ENCODE measurements at regions not wholly inside any gene's neighbourhood (a gene's known extent, or its start where the extent isn't known, plus 50 kb on each side); places are given as distances from the start of the nearest gene placed in this dataset.

DNA sequence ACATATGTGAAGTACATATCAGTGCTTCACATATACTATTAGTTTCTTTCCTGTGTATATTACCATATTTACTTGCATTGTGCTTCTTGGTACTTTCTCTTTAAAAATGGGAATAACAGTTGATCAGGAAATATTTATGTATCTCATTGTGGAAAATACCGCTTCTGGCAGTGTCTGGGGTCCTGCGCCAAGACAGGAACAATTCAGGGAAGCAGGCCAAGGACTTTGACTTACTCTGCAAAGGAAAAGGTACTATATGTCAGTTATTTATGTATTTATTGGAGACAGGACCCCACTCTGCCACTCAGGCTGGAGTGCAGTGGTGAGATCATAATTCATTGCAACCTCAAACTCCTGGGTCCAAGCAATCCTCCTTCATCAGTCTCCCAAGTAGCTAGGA is 57.7 kb upstream of the NBEA start:
- Histone ChIP-seq H4K20me1 (no peaks in the 10 kb centered on the region), H3K36me3 (no peaks in the 10 kb centered on the region), H3K4me2 (no peak overlapping the region), H3K27me3 (no peaks in the 10 kb centered on the region), H3K9ac (no peak overlapping the region), H3K27ac (no peak overlapping the region), H3K9me3 (replicated peaks in 1 of 11) (no peaks in the 10 kb centered on the region), H3K4me1 (no peaks in the 10 kb centered on the region), H3K4me3 (no peak overlapping the region)
- TF ChIP-seq Cebpa-rat (IDR thresholded peaks at IDR 0.05), result no peak

DNA sequence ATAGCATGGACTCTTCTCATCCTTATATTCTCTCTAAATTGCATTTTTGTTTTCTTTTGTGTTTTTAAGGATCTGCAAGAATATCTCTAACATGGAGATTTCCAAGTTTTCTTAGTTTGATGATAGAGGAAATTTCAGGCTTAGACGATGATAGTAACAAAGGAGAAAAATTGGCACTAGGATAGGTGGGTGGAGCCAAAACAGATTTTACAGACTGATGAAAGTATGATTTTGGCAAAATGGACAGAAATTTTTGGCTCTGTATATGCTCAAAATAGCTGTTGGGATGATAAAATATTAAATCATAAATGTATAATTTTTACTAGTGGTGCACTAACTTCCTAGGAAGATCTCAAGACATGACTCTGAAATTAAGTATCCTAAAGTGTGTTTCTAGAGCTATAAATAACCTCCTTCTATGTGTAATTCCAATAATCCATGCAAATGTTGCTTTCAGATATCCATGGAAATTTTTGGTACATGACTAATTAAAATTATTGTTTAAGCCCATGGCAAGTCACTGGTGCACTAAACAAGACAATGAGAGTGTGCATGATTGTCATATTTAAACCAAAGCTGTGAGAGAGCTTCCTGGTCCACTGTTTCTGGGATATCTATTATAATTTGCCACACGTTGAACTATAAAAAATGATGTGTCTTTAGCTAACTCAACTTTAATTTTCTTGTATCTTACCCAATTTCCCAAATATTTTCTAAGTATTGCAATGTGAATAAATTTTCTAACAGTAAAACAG is 55.8 kb upstream of the NBEA start:
- no peak for TF ChIP-seq Cebpa-rat (IDR thresholded peaks at IDR 0.05)
- no peak overlapping the region for H3K4me2 ChIP-seq
- no peaks in the 10 kb centered on the region for H3K4me1 ChIP-seq
- H3K27me3 ChIP-seq, result no peaks in the 10 kb centered on the region
- H4K20me1 ChIP-seq, result no peaks in the 10 kb centered on the region
- H3K9ac ChIP-seq, result no peak overlapping the region
- H3K36me3 ChIP-seq, result no peaks in the 10 kb centered on the region
- no peaks in the 10 kb centered on the region for H3K9me3 ChIP-seq (replicated peaks in 1 of 11)
- H3K4me3 ChIP-seq, result no peak overlapping the region
- H3K27ac ChIP-seq, result no peak overlapping the region

DNA sequence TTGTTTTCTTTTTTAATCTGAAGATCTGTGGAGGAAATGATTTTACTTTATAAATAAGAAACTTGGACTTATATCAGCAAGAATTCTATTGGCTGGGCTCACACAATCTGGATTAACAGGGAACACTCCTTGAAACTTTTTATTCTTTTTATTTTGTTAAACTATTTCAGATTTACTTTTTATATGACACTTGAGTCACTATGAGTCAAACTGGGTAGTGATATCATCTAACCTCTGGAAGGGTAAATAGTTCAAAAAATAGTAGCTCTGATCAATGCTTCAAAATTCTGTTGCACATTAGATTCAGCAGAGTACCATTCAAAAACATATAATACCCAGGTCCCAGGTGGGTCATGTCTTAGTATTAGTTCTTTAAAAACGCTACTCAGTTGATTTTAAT is 55.1 kb upstream of the NBEA start:
- no peaks in the 10 kb centered on the region for H4K20me1 ChIP-seq
- H3K36me3 ChIP-seq, result no peaks in the 10 kb centered on the region
- no peak overlapping the region for H3K9ac ChIP-seq
- H3K27ac ChIP-seq, result no peak overlapping the region
- no peak overlapping the region for H3K4me2 ChIP-seq
- no peaks in the 10 kb centered on the region for H3K9me3 ChIP-seq (replicated peaks in 1 of 11)
- H3K4me1 ChIP-seq, result no peaks in the 10 kb centered on the region
- no peak for TF ChIP-seq Cebpa-rat (IDR thresholded peaks at IDR 0.05)
- H3K4me3 ChIP-seq, result no peak overlapping the region
- no peaks in the 10 kb centered on the region for H3K27me3 ChIP-seq
